ENCODE measurements at regions not wholly inside any gene's neighbourhood (a gene's known extent, or its start where the extent isn't known, plus 50 kb on each side); places are given as distances from the start of the nearest gene placed in this dataset.
A peak's percentile ranks its signal among the peaks of the same experiment; 100 is the strongest.

- no peak for DNase-seq
These were observed 338.4 kb downstream of the FOXO1 start for GRCh38 chr13:40328091-40328490.

DNA sequence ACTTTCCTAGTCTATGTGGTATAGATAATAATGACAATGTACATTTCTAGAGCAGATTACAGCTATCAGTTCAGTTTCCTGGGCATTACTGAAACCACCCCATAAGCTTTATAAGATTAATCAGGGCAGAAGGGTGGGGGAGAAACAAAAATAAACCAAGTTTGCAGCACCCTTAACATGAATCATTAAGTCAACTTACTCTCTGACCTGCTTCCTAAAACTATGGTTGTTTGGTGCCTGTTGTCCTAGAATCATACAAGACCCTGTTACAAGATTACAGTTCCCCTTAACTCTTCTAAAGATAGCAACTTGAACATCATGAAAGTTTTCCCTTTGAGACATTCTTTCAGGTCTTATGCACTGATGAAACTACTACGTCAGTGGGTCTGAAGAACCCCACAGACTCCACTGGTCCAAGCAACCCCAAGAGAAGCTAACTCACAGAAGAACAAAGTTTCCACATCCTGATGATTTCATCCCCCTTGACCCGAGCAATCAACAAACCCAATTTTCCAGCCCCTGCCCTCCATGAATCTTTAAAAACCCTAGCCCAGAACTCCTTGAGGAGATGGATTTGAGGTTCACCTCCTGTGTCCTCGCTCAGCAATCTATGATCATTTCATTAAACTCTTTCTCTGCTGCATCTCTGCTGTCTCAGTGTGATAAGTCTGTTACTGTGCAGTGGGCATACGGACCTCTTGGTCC lies 336.5 kb downstream of the FOXO1 start:
- DNase-seq = no peak

GRCh38 chr13:40330950-40331349 lies 335.5 kb downstream of the FOXO1 start:
- DNase-seq = no peak

DNA sequence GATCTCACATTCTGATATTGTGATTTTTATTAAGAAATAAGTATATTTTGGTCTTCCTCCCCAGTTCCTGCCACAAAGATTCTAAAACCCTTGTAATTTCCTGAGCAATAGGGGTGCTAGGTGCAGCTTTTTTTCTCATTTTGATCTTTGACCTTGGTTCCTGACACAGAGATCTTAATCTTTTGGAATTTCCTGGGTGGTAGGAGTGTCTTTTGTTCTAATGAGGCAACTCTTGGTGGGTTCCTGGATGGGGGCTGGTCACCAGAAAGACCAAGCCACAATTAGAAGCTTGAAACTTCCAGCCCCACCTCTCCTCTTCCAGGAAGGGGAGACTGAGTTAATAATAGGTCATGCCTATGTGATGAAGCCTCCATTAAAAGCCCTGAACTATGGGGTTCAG lies 334.6 kb downstream of the FOXO1 start:
- DNase-seq = no peak

GRCh38 chr13:40333226-40333625 lies 333.2 kb downstream of the FOXO1 start:
- DNase-seq = no peak

DNA sequence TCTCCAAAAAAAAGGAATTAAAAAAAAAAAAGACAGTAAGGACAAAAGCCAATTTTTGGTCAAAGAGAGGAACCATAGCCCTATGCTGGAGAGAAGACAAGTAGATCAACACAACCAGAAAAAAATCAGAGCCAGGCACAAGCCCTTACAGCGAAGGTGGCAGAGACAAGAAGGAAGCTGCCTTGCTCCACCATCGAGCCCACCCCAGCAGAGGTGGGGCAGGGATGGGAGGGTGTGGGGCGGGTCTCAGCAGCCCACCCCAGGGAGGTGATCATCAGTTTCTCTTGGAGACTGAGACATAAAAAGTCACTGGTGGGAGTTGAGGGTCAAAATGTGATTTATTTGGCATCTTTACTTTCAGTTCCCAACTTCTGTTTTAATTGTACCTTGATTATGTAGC lies 332.4 kb downstream of the FOXO1 start:
- no peak for DNase-seq

GRCh38 chr13:40334616-40335015 lies 331.8 kb downstream of the FOXO1 start:
- no peak for DNase-seq

DNA sequence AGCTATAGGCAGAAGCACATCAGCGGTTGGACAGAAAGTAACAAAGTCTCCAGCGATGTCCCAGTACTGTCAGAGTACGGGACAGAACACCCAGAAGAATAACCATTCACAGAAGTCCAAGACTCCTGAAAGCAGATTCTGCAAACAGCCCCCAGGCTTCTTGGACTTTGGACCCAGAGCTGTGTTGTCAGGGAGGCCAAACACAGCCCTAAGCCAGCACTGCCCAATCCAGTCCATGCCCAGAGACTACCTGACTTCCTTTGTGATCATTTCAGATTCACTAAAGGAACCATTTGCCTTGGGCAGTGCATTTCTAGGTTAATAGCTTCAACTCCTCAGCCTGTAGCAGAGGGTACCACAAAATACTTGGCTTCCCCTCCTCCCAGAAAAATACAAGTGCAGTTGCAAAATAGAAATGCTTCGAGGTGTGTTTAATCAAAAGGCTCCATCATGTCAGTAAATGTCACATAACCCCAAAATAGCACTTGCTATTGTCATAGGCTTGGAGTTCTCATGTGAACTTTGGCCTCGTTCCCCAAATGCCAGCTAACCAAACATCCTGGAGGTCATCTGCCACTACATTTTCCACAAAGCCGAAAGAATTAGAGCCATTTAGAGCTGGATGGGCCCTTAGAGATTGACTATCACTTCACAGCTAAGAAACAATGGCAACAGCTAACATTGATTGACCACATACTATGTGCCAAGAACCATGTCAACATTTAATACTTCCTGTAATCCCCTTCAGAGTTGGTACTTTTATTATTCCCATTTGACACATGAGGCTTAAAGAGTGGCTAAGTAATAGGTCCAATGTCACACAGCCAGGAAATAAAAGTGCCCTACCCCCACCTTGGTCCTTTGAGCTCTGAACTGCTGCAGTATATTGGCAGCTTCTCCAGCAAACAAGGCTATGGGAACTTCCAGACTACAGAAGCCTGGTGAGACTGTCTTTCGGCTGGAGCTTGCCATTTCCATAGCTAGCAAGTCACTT lies 329.9 kb downstream of the FOXO1 start:
- DNase-seq = peak; percentile 58

- no peak for DNase-seq
These were observed 328.8 kb downstream of the FOXO1 start for GRCh38 chr13:40337651-40338050.

- DNase-seq = no peak
These were observed 328.2 kb downstream of the FOXO1 start for GRCh38 chr13:40338217-40338616.

DNA sequence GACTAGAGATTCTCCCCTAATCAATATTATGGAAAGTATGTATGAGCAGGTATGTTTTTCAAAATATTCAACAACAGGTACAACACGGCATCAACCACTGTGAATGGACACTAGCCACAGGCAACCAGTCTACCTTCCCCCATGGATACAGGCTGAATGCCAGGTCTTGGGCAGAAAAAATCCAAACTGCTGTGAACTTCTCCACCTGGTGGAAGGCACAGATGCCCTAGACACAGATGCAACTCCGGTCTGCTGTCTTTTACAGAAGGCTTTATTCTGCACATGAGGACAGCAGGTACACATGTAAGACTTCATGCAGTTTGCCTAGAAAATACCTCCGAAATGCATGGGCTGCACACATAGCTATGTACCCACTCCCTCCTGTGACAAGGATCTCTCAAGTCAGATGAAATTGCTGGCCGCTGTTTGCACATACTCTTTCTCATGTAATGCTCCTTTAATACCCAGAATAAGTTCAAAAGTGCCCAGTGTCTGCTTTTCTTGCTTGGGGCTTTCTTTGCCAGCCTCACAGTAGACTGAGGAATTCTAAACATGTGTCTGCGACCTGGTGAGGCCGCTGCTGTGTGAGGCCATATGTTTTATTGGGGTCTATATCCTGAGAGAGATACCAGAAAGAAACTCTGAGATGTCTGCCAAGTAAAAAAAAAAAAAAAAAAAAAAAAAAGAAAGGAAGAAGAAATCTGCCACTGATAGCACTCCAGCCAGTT lies 325.9 kb downstream of the FOXO1 start:
- DNase-seq = no peak

DNA sequence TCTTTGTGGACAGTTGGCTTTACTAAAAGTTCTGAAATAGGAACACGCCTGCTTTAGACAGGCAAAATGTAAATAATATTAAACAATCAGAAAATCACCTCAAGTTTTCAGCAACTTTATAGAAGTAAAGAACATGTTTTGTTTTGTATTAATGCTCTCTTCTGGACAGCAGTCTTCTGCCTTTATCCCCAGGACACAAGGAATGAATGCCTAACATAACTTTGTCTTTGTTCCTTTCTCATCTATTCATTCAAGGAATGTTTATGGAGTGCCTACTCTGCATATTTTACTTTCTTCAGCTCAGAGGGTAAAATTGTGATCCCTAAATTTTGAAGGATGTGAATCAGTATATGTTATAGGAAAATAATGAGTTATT lies 325.4 kb downstream of the FOXO1 start:
- DNase-seq = no peak

DNA sequence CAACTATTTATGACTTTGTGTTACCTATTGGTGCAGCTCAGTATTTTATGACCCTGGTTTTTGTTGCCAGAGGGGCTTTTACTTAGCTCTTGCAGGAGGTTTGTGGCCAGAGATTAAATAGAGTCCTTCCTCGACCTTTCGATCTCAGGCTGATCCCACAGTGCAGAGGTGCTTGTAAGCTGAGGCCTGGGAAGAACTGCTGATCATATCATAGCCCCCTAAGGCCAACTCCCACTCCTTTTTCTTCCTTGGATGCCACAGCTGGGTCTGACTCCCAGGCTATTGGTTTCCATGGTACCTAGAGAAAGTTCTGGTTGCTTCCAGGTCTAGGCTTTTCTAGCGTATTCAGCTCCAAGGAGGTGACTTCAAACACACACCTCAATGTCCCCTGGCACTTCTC lies 324.9 kb downstream of the FOXO1 start:
- no peak for DNase-seq

GRCh38 chr13:40342461-40342860 lies 324.0 kb downstream of the FOXO1 start:
- no peak for DNase-seq

DNA sequence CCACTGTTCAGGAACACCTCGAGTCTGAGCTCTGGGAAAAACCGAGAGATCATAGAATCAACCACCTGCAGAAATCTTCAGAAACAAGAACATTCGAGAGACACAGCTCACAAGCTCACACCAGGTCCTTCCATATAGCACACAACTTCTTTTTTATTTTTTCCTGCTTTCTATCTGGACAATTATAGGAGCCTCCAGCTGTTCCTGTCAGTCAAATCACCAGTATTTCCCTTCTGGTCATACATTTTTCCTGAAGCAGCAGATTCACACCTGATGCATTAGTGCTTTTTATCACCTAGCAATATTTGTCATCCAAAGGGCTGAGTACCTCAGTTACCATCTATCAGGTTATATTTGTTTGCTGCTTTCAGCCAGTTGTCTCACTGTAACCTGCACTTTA lies 323.5 kb downstream of the FOXO1 start:
- DNase-seq = no peak

DNA sequence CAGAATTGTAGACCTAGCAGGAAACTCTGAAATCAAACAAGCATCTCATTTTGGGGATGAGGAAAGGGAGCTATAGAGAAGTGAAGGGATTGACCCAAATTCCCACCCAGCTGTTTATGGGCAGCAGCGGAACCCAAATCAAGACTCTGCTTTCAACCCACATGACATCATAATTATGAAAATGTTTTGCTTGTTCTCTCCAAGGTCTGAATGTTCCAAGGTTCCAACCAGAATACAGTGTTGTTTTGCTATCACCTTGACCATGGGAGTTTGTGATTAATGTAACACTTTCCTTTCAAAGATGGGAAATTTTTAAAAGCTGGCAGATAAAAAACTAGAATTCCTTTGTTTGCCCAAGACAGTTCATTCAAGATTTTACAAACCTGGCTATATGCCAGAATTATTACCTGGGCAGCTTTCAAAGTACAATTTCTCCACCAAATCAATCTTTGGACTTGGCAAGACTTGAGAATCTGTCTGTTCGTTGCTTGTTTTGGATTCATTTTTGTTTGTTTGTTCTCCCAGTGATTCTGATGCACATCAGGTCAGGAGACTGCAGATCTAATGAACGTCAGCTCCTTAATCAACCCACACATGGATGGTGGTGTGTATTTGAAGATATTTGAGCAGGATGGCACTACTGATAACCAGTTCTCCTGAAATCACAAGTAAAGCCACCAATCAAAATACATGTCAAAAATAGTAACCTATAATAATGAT lies 322.7 kb downstream of the FOXO1 start:
- DNase-seq = no peak

DNA sequence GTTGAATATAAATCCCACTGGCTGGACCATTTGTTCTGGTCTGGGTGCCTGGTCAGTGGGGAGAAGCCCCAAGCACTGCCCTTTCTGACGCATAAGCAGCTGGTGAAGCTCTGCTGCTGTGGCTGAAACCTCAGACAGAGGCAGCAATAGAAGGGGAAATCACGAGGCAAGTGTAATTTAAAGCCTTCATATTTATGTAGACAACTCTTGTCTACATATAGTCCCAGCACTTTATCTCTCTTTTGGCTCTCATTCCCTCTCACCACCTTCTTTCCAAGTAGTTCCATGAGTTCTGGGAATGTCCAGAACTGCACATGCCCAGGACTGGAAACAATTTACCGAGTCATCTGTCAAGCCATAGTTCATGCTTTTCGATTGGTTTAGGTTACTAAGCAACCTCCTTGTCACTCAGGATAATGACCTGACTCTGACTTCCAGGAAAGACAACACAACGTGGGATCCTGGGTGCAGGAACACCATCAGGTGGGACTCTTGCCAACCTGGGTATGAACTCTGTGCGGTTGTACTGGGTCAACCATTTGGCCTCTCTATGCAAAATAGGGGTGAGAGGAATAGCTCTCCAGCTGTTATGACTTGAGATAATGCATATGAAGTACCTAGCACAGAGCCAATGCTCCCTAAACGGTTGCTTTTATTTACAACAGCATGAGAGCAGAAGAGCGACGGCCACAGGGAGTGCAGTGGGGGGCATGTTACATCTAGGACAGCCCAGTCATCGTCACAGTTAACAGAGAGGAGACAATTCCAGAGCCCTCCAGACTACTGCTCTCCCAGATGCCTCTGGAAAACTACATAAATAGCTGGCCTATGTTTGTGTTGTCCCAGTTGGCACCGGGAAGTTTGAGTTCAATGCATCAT lies 321.9 kb downstream of the FOXO1 start:
- DNase-seq = no peak

DNA sequence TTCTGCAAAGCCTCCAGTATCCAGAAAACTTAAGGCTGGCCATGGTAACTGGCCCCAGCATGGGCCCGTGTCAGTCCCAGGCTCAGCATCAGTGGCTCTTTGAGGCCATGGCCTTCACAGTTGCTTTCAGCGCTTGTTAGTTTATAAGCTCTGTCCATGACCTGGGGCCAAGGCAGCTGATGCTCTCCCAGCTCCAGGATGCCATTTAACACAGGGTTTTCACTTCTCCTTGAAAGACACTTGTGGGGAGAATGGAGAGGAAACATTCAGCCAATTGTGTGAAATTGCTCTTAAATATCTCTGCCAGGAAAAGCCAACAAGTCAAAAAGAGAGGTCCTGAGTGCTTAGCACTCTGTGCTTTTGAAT lies 321.3 kb downstream of the FOXO1 start:
- no peak for DNase-seq

- DNase-seq = no peak
These were observed 320.6 kb downstream of the FOXO1 start for GRCh38 chr13:40345654-40346372.

GRCh38 chr13:40346592-40346991 lies 319.8 kb downstream of the FOXO1 start:
- DNase-seq = no peak

DNA sequence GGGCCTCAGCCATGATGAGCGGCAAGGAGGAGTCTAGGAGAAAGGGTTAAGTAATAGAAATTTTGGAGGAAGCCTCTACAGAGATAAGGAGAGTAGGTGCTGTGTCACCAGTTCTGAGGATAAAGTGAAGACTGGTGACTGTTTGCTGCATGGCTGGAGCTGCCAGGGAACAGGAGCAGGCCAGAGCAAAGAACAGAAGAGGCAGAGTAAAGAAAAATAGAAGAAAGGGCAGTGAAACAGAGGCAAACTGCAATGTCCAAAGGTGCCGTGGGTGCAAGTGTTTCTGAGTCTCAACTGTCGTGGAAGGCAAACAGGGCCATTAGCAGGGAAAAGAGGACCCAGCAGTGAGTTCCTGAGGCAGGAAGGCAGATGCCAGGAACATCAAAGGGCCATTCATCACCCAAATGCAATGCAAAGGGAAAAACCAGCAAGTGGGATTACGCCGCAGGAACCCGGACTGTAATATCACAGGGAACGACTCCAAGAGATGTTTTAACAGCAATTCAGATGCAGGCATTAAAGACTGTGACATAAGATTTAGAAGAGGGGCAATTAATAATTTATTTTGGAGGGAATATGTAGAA lies 318.3 kb downstream of the FOXO1 start:
- no peak for DNase-seq
